GM12872 (cell line): ENCODE measurements at regions not wholly inside any gene's neighbourhood (a gene's known extent, or its start where the extent isn't known, plus 50 kb on each side); places are given as distances from the start of the nearest gene placed in this dataset.

Source experiments
- TF ChIP-seq, protein P1 (sequence below): IDR thresholded peaks from 3 replicates; pipeline ENCODE4 v1.5.1; 2011; ENCODE audit warnings: low read depth, mild to moderate bottlenecking, low read length, moderate library complexity; ENCODE audit not compliant: insufficient read depth

DNA sequence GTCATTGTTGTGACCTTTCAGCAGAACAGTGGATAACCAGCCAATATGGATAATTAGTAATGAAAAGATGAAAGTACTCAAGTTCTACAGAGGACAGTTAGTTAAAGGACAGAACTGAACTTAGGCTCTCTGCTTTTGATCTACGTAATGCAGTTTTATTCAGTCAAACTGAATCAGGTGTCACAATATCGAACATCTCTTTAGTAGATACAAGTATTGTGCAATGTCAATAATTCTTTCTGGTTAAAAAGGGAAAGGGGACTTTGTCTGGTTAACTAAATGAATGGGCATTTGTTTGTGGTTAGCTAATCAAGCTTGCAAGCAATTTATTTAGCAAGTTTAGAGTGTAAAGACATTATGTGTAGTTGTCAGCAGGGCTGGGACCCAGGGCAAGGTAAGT is 562.2 kb upstream of the PTBP2 start:
- TF ChIP-seq, protein P1, sequence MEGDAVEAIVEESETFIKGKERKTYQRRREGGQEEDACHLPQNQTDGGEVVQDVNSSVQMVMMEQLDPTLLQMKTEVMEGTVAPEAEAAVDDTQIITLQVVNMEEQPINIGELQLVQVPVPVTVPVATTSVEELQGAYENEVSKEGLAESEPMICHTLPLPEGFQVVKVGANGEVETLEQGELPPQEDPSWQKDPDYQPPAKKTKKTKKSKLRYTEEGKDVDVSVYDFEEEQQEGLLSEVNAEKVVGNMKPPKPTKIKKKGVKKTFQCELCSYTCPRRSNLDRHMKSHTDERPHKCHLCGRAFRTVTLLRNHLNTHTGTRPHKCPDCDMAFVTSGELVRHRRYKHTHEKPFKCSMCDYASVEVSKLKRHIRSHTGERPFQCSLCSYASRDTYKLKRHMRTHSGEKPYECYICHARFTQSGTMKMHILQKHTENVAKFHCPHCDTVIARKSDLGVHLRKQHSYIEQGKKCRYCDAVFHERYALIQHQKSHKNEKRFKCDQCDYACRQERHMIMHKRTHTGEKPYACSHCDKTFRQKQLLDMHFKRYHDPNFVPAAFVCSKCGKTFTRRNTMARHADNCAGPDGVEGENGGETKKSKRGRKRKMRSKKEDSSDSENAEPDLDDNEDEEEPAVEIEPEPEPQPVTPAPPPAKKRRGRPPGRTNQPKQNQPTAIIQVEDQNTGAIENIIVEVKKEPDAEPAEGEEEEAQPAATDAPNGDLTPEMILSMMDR, result no peak

DNA sequence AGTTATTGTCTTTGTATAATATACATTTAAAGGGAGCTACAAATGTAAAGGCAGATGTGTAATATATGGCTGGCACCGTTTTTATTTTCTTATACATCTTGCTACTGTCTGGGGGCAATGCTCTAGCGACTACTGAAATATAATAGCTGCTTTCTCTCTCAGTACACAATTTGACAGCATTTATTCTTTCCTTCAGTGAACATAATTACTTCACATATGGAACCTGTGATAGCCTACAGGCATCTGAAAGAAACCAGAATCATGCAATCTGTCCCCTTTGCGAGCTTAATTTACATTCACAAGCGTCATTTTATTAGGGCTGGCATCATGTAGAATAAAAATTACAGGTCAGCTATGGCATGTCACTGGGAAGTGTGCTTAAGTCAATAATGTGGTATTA is 557.5 kb upstream of the PTBP2 start:
- TF ChIP-seq, protein P1, result no peak

DNA sequence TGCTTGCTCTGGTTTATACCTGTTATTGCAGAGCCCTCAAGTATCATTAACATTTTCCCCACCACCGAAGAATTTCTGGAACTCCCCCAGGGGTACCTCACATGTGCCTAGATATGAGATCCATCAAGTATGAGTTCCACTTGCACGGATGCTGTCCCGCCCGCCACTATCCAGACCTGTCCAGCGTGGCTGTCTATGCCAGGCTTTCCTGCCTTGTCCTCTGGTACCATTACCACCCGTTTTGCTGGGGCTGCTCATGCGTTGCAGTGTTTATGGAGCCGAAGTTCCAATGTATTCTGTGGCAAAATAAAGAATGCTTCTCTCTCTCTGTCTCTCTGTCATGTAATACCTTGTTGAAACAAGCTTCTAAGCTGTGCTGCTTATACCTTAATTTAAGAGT is 543.5 kb upstream of the PTBP2 start:
- TF ChIP-seq, protein P1, result no peak

DNA sequence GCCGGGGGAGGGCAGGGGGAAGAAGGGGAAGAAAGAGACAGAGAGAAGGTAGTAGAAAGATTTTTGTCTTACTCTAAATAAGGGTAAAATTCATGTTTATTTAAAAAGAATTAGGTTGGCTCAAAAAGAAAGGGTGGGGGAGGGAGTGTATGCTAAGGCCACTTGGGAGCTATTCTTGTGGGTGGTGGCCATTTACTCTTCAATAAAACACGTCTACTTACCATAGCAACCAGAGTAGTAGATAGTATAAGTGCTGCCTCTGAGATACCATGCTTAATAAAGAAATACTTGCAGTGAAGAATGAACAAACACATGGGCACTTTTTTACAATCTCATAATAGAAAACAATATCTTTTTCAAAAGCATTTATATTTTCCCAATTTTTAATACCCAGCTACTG is 538.1 kb upstream of the PTBP2 start:
- TF ChIP-seq, protein P1, result no peak

DNA sequence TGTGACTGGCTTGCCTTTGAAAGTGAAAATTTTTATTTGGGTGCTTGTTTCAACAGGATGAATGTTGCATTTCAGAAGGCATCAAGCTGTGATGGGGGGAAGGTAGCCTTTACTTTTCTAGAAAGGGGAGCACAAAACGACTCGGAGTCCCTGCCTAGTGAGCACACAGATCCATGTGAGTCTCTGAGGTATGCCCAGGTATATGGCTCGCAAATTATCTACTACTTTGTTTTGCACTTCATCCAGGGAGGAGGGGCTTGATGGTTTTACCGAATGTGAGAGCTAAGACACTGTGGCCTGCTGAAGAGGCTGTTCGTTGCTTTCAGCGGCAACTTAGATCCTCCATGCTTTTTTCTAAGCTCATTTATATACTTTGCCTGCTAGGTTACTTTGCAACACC is 537.7 kb upstream of the PTBP2 start:
- TF ChIP-seq, protein P1, result no peak

DNA sequence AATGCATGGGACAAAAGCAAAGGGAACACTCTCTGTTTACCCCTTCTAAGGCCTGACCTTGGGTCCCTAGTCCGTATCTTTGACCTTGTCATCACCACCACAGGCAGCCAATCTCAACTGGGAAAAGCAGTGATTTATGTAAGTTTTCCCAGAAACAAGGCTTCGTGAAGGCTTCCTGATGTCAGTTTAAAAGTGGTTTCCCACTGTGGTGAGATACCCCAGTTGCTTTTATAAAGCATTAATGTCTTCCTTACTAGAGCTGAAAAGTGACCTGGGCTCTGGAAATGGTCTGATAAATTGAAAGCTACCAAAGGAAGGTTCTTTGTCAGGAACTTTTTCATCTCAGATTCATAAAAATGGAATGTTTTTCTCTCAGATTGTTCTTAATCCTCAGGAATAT is 536.4 kb upstream of the PTBP2 start:
- TF ChIP-seq, protein P1, result no peak

DNA sequence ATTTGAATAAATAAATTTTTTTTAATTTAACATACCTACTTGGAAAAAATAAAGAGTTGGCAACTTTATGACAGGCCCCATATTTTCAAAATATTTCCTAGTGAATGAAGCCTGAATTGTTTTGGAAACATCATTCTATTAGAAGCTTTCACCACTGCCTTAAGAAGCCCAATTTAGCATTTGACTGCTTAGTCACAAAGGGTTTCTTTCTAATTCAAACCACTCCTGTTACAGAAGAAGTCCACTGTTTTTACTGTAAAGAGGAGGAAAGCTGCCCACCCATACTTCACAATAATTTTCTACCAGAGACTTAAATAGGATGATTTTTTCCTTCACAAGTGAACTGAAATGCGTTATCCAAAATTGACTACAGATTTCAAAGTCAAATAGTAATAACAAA is 534.6 kb upstream of the PTBP2 start:
- TF ChIP-seq, protein P1, result no peak

DNA sequence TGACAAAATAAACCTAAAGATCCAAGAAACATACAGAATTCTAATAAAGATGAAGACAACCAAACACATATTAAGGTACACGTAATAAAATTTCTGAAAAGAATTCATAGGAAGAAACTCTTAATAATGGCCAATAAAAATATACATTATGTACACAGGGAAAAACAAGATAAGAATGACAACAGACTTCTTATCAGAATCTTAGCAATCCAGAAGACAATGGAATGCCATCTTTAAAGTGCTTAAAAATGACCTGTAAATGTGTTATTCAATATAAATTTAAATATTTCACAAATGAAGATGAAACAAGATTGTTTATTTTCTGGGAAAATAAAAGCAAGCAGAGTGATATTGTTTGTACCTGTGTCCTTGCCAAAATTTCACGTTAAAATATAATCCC is 530.4 kb upstream of the PTBP2 start:
- TF ChIP-seq, protein P1, result no peak
